HCT116 (cell line): ENCODE measurements at regions not wholly inside any gene's neighbourhood (a gene's known extent, or its start where the extent isn't known, plus 50 kb on each side); places are given as distances from the start of the nearest gene placed in this dataset.

ENCODE experiments used
- ATAC-seq: fragments of 200-7000 bp; cut with Tn5 transposase; 2 replicates; pipeline ENCODE4 v1.9.1; 2020; ENCODE audit warnings: mild to moderate bottlenecking, moderate library complexity
- BruUV-seq: library from RNA; stranded (reverse); fragments of 400-500 nt; replicated peaks from 2 replicates; lab custom pipeline; 2021; lab: Mats Ljungman, UMichigan
- CTCF ChIA-PET: fragments of 300-600 bp; sonication (Branson Sonifier 250); formaldehyde crosslinking; loops from one replicate; lab custom pipeline; 2021; ENCODE audit warnings: antibody characterized with exemption; lab: Charles Lee
- POLR2A ChIA-PET: fragments of 300-600, 350-600 bp; sonication (Branson Sonifier 250); formaldehyde crosslinking; loops from one replicate; lab custom pipeline; 2021; ENCODE audit warnings: antibody characterized with exemption; lab: Charles Lee
- RAD21 ChIA-PET, 2 experiments: fragments of 300-600 bp; sonication (Branson Sonifier 250); formaldehyde crosslinking; loops; one replicate each; lab custom pipeline; 2023; ENCODE audit warnings: low total read pairs in 2 of 2; ENCODE audit not compliant: uncharacterized antibody in 2 of 2, unreplicated experiment in 2 of 2, low non-redundant PET in 1 of 2; lab: Charles Lee
- DNase-seq: peaks from one replicate; pipeline ENCODE4 v3.0.0-alpha.2; 2010; ENCODE audit warnings: low read depth, low spot score
- H2AFZ ChIP-seq: fragments of 200-600 bp; shearing (Covaris generic), sonication (generic); 2 replicates; pipeline ENCODE4 v1.6.1; 2017; ENCODE audit warnings: low read depth, mixed run types, mixed read lengths, antibody characterized with exemption, low read length; ENCODE audit not compliant: poor library complexity, severe bottlenecking
- H3K27ac ChIP-seq: 2 replicates; pipeline ENCODE4 v1.5.1; 2012; ENCODE audit warnings: low read depth, low read length
- H3K27me3 ChIP-seq: fragments of 200-600 bp; sonication (generic); 2 replicates; pipeline ENCODE4 v1.6.1; 2016; ENCODE audit warnings: mixed run types, low read length, mixed read lengths; ENCODE audit not compliant: insufficient read depth
- H3K36me3 ChIP-seq, 2 experiments: fragments of 200-500 bp in 1 of 2; fragments of 200-600 bp in 1 of 2; sonication (Bioruptor generic) in 1 of 2; sonication (generic) in 1 of 2; 2 replicates each; pipeline versions ENCODE4 v1.5.1 to v1.6.1; 2014 to 2016; ENCODE audit warnings: low read length in 2 of 2, inconsistent platforms in 1 of 2, mixed read lengths in 1 of 2, mixed run types in 1 of 2; ENCODE audit not compliant: insufficient read depth in 2 of 2, control insufficient read depth in 1 of 2
- H3K4me1 ChIP-seq, 2 experiments: fragments of 200-600 bp in 1 of 2; sonication (generic) in 1 of 2; 2 replicates each; pipeline versions ENCODE4 v1.5.1 to v1.6.1; 2012 to 2017; ENCODE audit warnings: low read length in 2 of 2, inconsistent platforms in 1 of 2, mild to moderate bottlenecking in 1 of 2, mixed read lengths in 1 of 2, mixed run types in 1 of 2, moderate library complexity in 1 of 2; ENCODE audit not compliant: insufficient read depth in 2 of 2, control insufficient read depth in 1 of 2
- H3K4me2 ChIP-seq: fragments of 200-600 bp; sonication (generic); 2 replicates; pipeline ENCODE4 v1.6.1; 2017; ENCODE audit warnings: mixed run types, low read length, mixed read lengths
- H3K4me3 ChIP-seq, 2 experiments: fragments of 200-600 bp in 1 of 2; sonication (generic) in 1 of 2; replicated peaks in 1 of 2; 2 replicates each; pipeline ENCODE4 v1.5.1; 2011 to 2016; ENCODE audit warnings: low read length in 2 of 2, control low read depth in 1 of 2, low read depth in 1 of 2, mild to moderate bottlenecking in 1 of 2, mixed read lengths in 1 of 2, mixed run types in 1 of 2
- H3K79me2 ChIP-seq: fragments of 200-600 bp; sonication (generic); 2 replicates; pipeline ENCODE4 v1.6.1; 2017; ENCODE audit warnings: mild to moderate bottlenecking, mixed run types, low read length, moderate library complexity, mixed read lengths; ENCODE audit not compliant: insufficient read depth
- H3K9ac ChIP-seq: fragments of 200-600 bp; sonication (generic); 2 replicates; pipeline ENCODE4 v1.6.1; 2016; ENCODE audit warnings: low read length, mixed read lengths
- H3K9me2 ChIP-seq: fragments of 200-600 bp; sonication (generic), shearing (Covaris generic); 2 replicates; pipeline ENCODE4 v1.6.1; 2017; ENCODE audit warnings: mixed run types, mild to moderate bottlenecking, moderate library complexity; ENCODE audit not compliant: insufficient read depth
- H3K9me3 ChIP-seq, 2 experiments: fragments of 200-500 bp in 1 of 2; fragments of 200-600 bp in 1 of 2; sonication (Bioruptor generic) in 1 of 2; sonication (generic) in 1 of 2; 2 replicates each; pipeline ENCODE4 v1.6.1; 2014 to 2017; ENCODE audit warnings: low read length in 2 of 2, mixed read lengths in 2 of 2, inconsistent platforms in 1 of 2, low read depth in 1 of 2, mild to moderate bottlenecking in 1 of 2, mixed run types in 1 of 2, moderate library complexity in 1 of 2; ENCODE audit not compliant: control insufficient read depth in 1 of 2, insufficient read depth in 1 of 2
- H4K20me1 ChIP-seq: fragments of 200-600 bp; sonication (generic), shearing (Covaris generic); 2 replicates; pipeline ENCODE4 v1.6.1; 2017; ENCODE audit warnings: mixed run types, mild to moderate bottlenecking, moderate library complexity; ENCODE audit not compliant: insufficient read depth
- CBX3 ChIP-seq: IDR thresholded peaks from 2 replicates; pipeline ENCODE4 v1.6.1; 2012; ENCODE audit warnings: low read depth
- CEBPB ChIP-seq: IDR thresholded peaks from 2 replicates; pipeline ENCODE4 v1.6.1; 2012; ENCODE audit warnings: low read depth
- EGR1 ChIP-seq: IDR thresholded peaks from 2 replicates; pipeline ENCODE4 v1.6.1; 2012; ENCODE audit warnings: low read depth
- ELF1 ChIP-seq: IDR thresholded peaks from 2 replicates; pipeline ENCODE4 v1.6.1; 2012; ENCODE audit warnings: low read depth, borderline replicate concordance
- EZH2 ChIP-seq: fragments of 200-600 bp; sonication (generic); IDR thresholded peaks from 2 replicates; pipeline ENCODE4 v1.6.1; 2017; ENCODE audit warnings: antibody characterized with exemption, mixed run types
- EZH2phosphoT487 ChIP-seq: fragments of 200-600 bp; IDR thresholded peaks from 2 replicates; pipeline ENCODE4 v1.6.1; 2018; ENCODE audit warnings: antibody characterized with exemption, borderline replicate concordance
- FOSL1 ChIP-seq: IDR thresholded peaks from 2 replicates; pipeline ENCODE4 v1.6.1; 2012; ENCODE audit warnings: low read depth
- JUND ChIP-seq: IDR thresholded peaks from 2 replicates; pipeline ENCODE4 v1.6.1; 2012
- POLR2A ChIP-seq: IDR thresholded peaks from 2 replicates; pipeline ENCODE4 v1.7.0; 2011; ENCODE audit warnings: borderline replicate concordance; ENCODE audit not compliant: insufficient read depth, insufficient read length; ENCODE audit errors: extremely low read depth
- POLR2AphosphoS5 ChIP-seq: IDR thresholded peaks from 2 replicates; pipeline ENCODE4 v1.6.1; 2011; ENCODE audit warnings: mild to moderate bottlenecking, low read depth, low read length, moderate library complexity
- RAD21 ChIP-seq: IDR thresholded peaks from 2 replicates; pipeline ENCODE4 v1.6.1; 2012; ENCODE audit warnings: low read depth, mild to moderate bottlenecking
- SIN3A ChIP-seq: IDR thresholded peaks from 2 replicates; pipeline ENCODE4 v1.6.1; 2012; ENCODE audit warnings: low read depth
- SP1 ChIP-seq: IDR thresholded peaks from 2 replicates; pipeline ENCODE4 v1.6.1; 2012; ENCODE audit warnings: low read depth
- SRF ChIP-seq: IDR thresholded peaks from 2 replicates; pipeline ENCODE4 v1.6.1; 2012; ENCODE audit warnings: low read depth
- TCF7L2 ChIP-seq: IDR thresholded peaks from 2 replicates; pipeline ENCODE4 v1.7.0; 2011; ENCODE audit warnings: borderline replicate concordance, inconsistent platforms; ENCODE audit not compliant: insufficient read depth, insufficient read length; ENCODE audit errors: extremely low read depth
- YY1 ChIP-seq: IDR thresholded peaks from 2 replicates; pipeline ENCODE4 v1.6.1; 2011; ENCODE audit warnings: low read length, low read depth, moderate library complexity, mild to moderate bottlenecking; ENCODE audit not compliant: insufficient replicate concordance; ENCODE audit errors: extremely low read depth
- ZFX ChIP-seq: fragments of 450-650 bp; IDR thresholded peaks from 2 replicates; pipeline ENCODE4 v1.6.1; 2017
- ZNF274 ChIP-seq: fragments of 200-500 bp; sonication (Bioruptor generic); IDR thresholded peaks from 2 replicates; pipeline ENCODE4 v1.6.1; 2014; ENCODE audit warnings: mild to moderate bottlenecking, low read depth, low read length, inconsistent platforms
- intact Hi-C: fragments of 100-400 bp; cut with micrococcal nuclease; formaldehyde crosslinking; loops from 2 replicates; pipeline ENCODE4 v1.10.0; 2022
- TF ChIP-seq, protein P1 (sequence below): IDR thresholded peaks from 2 replicates; pipeline ENCODE4 v1.6.1; 2012
- TF ChIP-seq, protein P2 (sequence below): IDR thresholded peaks from 2 replicates; pipeline ENCODE4 v1.6.1; 2012; ENCODE audit warnings: low read depth
- TF ChIP-seq, protein P3 (sequence below): IDR thresholded peaks from 2 replicates; pipeline ENCODE4 v1.6.1; 2011; ENCODE audit warnings: mild to moderate bottlenecking, low read length, moderate library complexity; ENCODE audit not compliant: insufficient replicate concordance; ENCODE audit errors: extremely low read depth
- TF ChIP-seq, protein P4 (sequence below), 3 experiments: fragments of 200-600 bp in 1 of 3; sonication (generic) in 1 of 3; IDR thresholded peaks in 2 of 3; conservative IDR thresholded peaks in 1 of 3; 2 replicates each; pipeline ENCODE4 v1.5.1; 2012 to 2017; ENCODE audit warnings: low read depth in 2 of 3, low read length in 2 of 3, antibody characterized with exemption in 1 of 3, borderline replicate concordance in 1 of 3, control low read depth in 1 of 3, mild to moderate bottlenecking in 1 of 3, mixed read lengths in 1 of 3, mixed run types in 1 of 3, moderate library complexity in 1 of 3; ENCODE audit not compliant: insufficient read depth in 1 of 3

DNA sequence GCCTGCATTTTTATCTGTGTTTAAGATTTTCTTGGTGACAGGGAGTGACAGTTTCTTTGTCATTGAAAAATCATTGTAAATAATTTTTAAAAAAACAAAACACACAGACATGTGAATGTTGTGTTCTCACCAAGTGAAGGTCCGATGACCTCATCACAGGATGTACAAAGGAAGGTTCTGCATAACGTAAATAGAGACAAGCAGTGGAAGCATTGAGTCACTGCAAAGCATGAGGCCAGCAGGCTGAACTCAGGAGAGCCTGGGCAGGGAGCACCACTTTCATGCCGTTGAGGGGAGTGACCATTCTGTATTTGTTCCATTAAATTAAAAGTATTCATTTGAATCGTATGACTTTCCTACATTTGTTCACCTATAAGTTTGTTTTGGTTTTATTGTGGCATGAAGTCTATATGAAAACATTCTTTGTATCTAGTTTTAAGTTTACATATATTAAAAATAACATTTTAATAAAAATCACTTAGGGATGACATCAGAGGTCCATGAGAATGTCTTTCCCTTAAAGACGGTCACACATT is 70.4 kb upstream of the TLE1 start:
- ATAC-seq (no peak), DNase-seq (peak; percentile 21)
- Histone ChIP-seq H3K4me1 (no peaks in the 10 kb centered on the region), H3K4me3 (no peak overlapping the region), H4K20me1 (no peaks in the 10 kb centered on the region), H3K9me2 (no peaks in the 10 kb centered on the region), H3K36me3 (no peaks in the 10 kb centered on the region), H3K27ac (no peak overlapping the region), H2AFZ (peak overlapping the region; percentile 35), H3K79me2 (no peaks in the 10 kb centered on the region), H3K9ac (no peak overlapping the region), H3K4me2 (no peak overlapping the region), H3K27me3 (no peaks in the 10 kb centered on the region), H3K9me3 (no peaks in the 10 kb centered on the region)
- RAD21 ChIA-PET: no interaction called here
- no TSS peak for BruUV-seq
- POLR2A ChIA-PET: no interaction called here
- CTCF ChIA-PET: no interaction called here
- intact Hi-C loops: no loop called here
- TF ChIP-seq EGR1: no peak
- no peak for TF ChIP-seq TCF7L2
- no peak for TF ChIP-seq SIN3A
- TF ChIP-seq, protein P1, sequence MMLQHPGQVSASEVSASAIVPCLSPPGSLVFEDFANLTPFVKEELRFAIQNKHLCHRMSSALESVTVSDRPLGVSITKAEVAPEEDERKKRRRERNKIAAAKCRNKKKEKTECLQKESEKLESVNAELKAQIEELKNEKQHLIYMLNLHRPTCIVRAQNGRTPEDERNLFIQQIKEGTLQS: peak; percentile 51; the same call in 1 of the 2 replicates
- no peak for TF ChIP-seq CBX3
- TF ChIP-seq ZFX: no peak
- TF ChIP-seq, protein P2, sequence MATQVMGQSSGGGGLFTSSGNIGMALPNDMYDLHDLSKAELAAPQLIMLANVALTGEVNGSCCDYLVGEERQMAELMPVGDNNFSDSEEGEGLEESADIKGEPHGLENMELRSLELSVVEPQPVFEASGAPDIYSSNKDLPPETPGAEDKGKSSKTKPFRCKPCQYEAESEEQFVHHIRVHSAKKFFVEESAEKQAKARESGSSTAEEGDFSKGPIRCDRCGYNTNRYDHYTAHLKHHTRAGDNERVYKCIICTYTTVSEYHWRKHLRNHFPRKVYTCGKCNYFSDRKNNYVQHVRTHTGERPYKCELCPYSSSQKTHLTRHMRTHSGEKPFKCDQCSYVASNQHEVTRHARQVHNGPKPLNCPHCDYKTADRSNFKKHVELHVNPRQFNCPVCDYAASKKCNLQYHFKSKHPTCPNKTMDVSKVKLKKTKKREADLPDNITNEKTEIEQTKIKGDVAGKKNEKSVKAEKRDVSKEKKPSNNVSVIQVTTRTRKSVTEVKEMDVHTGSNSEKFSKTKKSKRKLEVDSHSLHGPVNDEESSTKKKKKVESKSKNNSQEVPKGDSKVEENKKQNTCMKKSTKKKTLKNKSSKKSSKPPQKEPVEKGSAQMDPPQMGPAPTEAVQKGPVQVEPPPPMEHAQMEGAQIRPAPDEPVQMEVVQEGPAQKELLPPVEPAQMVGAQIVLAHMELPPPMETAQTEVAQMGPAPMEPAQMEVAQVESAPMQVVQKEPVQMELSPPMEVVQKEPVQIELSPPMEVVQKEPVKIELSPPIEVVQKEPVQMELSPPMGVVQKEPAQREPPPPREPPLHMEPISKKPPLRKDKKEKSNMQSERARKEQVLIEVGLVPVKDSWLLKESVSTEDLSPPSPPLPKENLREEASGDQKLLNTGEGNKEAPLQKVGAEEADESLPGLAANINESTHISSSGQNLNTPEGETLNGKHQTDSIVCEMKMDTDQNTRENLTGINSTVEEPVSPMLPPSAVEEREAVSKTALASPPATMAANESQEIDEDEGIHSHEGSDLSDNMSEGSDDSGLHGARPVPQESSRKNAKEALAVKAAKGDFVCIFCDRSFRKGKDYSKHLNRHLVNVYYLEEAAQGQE: no peak
- no peak for TF ChIP-seq RAD21
- no peak for TF ChIP-seq EZH2
- TF ChIP-seq SRF: no peak
- TF ChIP-seq CEBPB: no peak
- TF ChIP-seq JUND: peak; percentile 64
- no peak for TF ChIP-seq EZH2phosphoT487
- no peak for TF ChIP-seq YY1
- TF ChIP-seq POLR2AphosphoS5: no peak
- TF ChIP-seq, protein P3, sequence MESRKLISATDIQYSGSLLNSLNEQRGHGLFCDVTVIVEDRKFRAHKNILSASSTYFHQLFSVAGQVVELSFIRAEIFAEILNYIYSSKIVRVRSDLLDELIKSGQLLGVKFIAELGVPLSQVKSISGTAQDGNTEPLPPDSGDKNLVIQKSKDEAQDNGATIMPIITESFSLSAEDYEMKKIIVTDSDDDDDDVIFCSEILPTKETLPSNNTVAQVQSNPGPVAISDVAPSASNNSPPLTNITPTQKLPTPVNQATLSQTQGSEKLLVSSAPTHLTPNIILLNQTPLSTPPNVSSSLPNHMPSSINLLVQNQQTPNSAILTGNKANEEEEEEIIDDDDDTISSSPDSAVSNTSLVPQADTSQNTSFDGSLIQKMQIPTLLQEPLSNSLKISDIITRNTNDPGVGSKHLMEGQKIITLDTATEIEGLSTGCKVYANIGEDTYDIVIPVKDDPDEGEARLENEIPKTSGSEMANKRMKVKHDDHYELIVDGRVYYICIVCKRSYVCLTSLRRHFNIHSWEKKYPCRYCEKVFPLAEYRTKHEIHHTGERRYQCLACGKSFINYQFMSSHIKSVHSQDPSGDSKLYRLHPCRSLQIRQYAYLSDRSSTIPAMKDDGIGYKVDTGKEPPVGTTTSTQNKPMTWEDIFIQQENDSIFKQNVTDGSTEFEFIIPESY: no peak
- TF ChIP-seq SP1: peak; percentile 49
- TF ChIP-seq ZNF274: no peak
- TF ChIP-seq, protein P4, sequence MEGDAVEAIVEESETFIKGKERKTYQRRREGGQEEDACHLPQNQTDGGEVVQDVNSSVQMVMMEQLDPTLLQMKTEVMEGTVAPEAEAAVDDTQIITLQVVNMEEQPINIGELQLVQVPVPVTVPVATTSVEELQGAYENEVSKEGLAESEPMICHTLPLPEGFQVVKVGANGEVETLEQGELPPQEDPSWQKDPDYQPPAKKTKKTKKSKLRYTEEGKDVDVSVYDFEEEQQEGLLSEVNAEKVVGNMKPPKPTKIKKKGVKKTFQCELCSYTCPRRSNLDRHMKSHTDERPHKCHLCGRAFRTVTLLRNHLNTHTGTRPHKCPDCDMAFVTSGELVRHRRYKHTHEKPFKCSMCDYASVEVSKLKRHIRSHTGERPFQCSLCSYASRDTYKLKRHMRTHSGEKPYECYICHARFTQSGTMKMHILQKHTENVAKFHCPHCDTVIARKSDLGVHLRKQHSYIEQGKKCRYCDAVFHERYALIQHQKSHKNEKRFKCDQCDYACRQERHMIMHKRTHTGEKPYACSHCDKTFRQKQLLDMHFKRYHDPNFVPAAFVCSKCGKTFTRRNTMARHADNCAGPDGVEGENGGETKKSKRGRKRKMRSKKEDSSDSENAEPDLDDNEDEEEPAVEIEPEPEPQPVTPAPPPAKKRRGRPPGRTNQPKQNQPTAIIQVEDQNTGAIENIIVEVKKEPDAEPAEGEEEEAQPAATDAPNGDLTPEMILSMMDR (IDR thresholded peaks at IDR 0.05 in 2 of 3, conservative IDR thresholded peaks at IDR 0.05 in 1 of 3; ENCODE audit: borderline replicate concordance in 1 of 3, insufficient read depth in 1 of 3, low read depth in 2 of 3, low read length in 2 of 3): no peak
- TF ChIP-seq POLR2A: no peak
- TF ChIP-seq ELF1: no peak
- peak; percentile 42; the same call in 1 of the 2 replicates for TF ChIP-seq FOSL1
